ENCODE measurements at regions not wholly inside any gene's neighbourhood (a gene's known extent, or its start where the extent isn't known, plus 50 kb on each side); places are given as distances from the start of the nearest gene placed in this dataset.

DNA sequence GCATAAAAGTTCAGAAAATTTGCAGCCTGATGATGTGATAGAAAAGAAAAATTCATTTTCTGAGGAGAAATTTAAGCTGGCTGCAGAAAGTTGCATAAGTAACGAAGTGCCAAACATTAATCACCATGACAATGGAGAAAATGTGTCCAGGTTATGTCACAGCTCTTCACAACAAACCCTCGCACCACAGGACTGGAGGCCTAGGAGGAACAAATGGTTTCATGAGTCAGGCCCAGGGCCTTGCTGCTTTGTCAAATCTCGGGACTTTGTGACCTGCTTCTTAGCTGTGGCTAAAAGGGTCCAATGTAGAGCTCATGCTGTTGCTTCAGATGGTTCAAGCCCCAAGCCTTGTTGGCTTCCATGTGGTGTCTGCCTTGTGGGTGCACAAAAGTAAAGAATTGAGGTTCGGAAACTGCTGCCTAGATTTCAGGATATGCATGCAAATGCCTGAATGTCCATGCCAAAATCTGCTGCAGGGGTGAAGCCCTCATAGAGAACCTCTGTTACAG lies 527.4 kb downstream of the SH3BGRL start:
- no peak overlapping the region for H3K9ac ChIP-seq (ENCODE audit: low read depth, low read length, poor library complexity)
- no peak overlapping the region for H3K18ac ChIP-seq (ENCODE audit: low read length)
- no peak overlapping the region for H4K8ac ChIP-seq (ENCODE audit: low read depth, low read length)
- no peaks in the 10 kb centered on the region for H3K4me1 ChIP-seq (ENCODE audit: control insufficient read depth in 2 of 2, insufficient read depth in 1 of 2, low read depth in 1 of 2, low read length in 2 of 2)
- no peak overlapping the region for H3K4me2 ChIP-seq (ENCODE audit: insufficient read depth, low read length, poor library complexity, severe bottlenecking)
- no peak for DNase-seq (ENCODE audit: low spot score)
- no peak overlapping the region for H2AK5ac ChIP-seq (ENCODE audit: low read depth, low read length)
- no peak overlapping the region for H2BK120ac ChIP-seq (ENCODE audit: low read depth, low read length)
- no peaks in the 10 kb centered on the region for H3K9me3 ChIP-seq (replicated peaks in 1 of 2; ENCODE audit: control insufficient read depth in 2 of 2, insufficient read depth in 1 of 2, low read depth in 1 of 2, low read length in 2 of 2)
- H3K79me1 ChIP-seq (ENCODE audit: low read depth, low read length): no peaks in the 10 kb centered on the region
- no CpG with 5 or more reads among the region's 4 CpGs for WGBS, 2 donors (ENCODE audit: extremely low coverage in 2 of 2, insufficient read length in 2 of 2, insufficient replicate concordance in 1 of 2)
- no peak overlapping the region for H2BK5ac ChIP-seq (ENCODE audit: low read length)
- no peaks in the 10 kb centered on the region for H3K27me3 ChIP-seq (ENCODE audit: control insufficient read depth in 3 of 3, insufficient read depth in 3 of 3, low read depth in 1 of 3, low read length in 3 of 3)
- H2AFZ ChIP-seq (ENCODE audit: low read length): no peak overlapping the region
- no peak overlapping the region for H4K91ac ChIP-seq (ENCODE audit: low read depth, low read length, poor library complexity)
- H3K27ac ChIP-seq (replicated peaks; ENCODE audit: low read length): no peak overlapping the region
- no peak overlapping the region for H3K23ac ChIP-seq (ENCODE audit: low read depth, low read length, poor library complexity)
- H3K14ac ChIP-seq (ENCODE audit: low read length): no peak overlapping the region
- H3K36me3 ChIP-seq (replicated peaks in 1 of 2; ENCODE audit: control insufficient read depth in 2 of 2, insufficient read depth in 2 of 2, low read length in 2 of 2): no peaks in the 10 kb centered on the region
- no peak overlapping the region for H2BK12ac ChIP-seq (ENCODE audit: low read length)
- no peak overlapping the region for H2BK15ac ChIP-seq (ENCODE audit: low read length)
- no peak overlapping the region for H3K4me3 ChIP-seq (ENCODE audit: low read length in 2 of 2)
- no peak overlapping the region for H3K4ac ChIP-seq (ENCODE audit: low read length)

DNA sequence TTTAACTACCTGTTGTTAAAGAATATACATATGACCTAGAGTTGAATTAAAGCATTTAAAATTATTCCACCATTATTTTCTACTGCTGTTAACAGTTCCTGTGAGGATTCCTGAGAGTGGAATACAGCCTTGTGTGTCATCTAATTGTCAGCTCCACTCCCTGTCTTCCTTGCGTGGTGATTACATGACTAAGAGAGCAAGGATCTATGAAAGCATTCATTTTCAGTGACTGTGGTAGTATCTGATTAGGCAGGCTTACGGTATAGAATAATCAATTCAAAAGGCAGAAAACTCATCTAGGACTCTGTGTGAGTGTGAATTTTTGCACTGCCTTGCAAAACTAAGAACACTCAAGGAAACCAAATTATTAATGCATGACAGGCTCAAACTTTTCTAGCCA lies 577.8 kb downstream of the SH3BGRL start:
- H4K91ac ChIP-seq (ENCODE audit: low read depth, low read length, poor library complexity): no peak overlapping the region
- H3K9ac ChIP-seq (ENCODE audit: low read depth, low read length, poor library complexity): no peak overlapping the region
- H3K4me2 ChIP-seq (ENCODE audit: insufficient read depth, low read length, poor library complexity, severe bottlenecking): no peak overlapping the region
- no peak overlapping the region for H3K4me3 ChIP-seq (ENCODE audit: low read length in 2 of 2)
- no peaks in the 10 kb centered on the region for H3K9me3 ChIP-seq (replicated peaks in 1 of 2; ENCODE audit: control insufficient read depth in 2 of 2, insufficient read depth in 1 of 2, low read depth in 1 of 2, low read length in 2 of 2)
- H2BK15ac ChIP-seq (ENCODE audit: low read length): no peak overlapping the region
- H2BK120ac ChIP-seq (ENCODE audit: low read depth, low read length): no peak overlapping the region
- H3K79me1 ChIP-seq (ENCODE audit: low read depth, low read length): no peaks in the 10 kb centered on the region
- H2AK5ac ChIP-seq (ENCODE audit: low read depth, low read length): no peak overlapping the region
- H3K4ac ChIP-seq (ENCODE audit: low read length): no peak overlapping the region
- H2BK5ac ChIP-seq (ENCODE audit: low read length): no peak overlapping the region
- no peak overlapping the region for H2AFZ ChIP-seq (ENCODE audit: low read length)
- no peak overlapping the region for H3K23ac ChIP-seq (ENCODE audit: low read depth, low read length, poor library complexity)
- no peaks in the 10 kb centered on the region for H3K36me3 ChIP-seq (replicated peaks in 1 of 2; ENCODE audit: control insufficient read depth in 2 of 2, insufficient read depth in 2 of 2, low read length in 2 of 2)
- H3K27me3 ChIP-seq (ENCODE audit: control insufficient read depth in 3 of 3, insufficient read depth in 3 of 3, low read depth in 1 of 3, low read length in 3 of 3): no peaks in the 10 kb centered on the region
- no peak overlapping the region for H4K8ac ChIP-seq (ENCODE audit: low read depth, low read length)
- H3K27ac ChIP-seq (replicated peaks; ENCODE audit: low read length): no peak overlapping the region
- DNase-seq (ENCODE audit: low spot score): no peak
- no CpG with 5 or more reads among the region's 2 CpGs for WGBS, 2 donors (ENCODE audit: extremely low coverage in 2 of 2, insufficient read length in 2 of 2, insufficient replicate concordance in 1 of 2)
- H3K14ac ChIP-seq (ENCODE audit: low read length): no peak overlapping the region
- no peak overlapping the region for H3K18ac ChIP-seq (ENCODE audit: low read length)
- no peaks in the 10 kb centered on the region for H3K4me1 ChIP-seq (ENCODE audit: control insufficient read depth in 2 of 2, insufficient read depth in 1 of 2, low read depth in 1 of 2, low read length in 2 of 2)
- H2BK12ac ChIP-seq (ENCODE audit: low read length): no peak overlapping the region

DNA sequence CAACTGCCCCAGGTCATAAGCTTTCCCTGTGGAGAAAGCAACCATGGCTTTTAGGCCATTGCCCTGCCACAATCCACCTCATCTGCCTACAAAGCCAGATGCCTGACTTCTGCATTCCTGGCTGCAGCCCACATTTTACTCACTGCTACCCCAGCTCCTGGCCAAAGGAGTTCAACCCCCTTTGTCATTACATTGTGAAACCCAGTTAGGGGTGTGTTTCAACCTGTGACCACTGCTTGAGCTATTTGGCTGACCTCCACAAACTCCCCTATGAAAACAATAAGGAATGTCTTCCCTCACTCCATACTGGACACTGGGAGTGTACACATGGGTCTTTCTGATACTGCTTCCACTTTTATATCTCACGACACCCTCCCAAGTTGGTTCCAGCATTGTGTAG lies 589.2 kb downstream of the SH3BGRL start:
- H3K23ac ChIP-seq (ENCODE audit: low read depth, low read length, poor library complexity): no peak overlapping the region
- H3K9ac ChIP-seq (ENCODE audit: low read depth, low read length, poor library complexity): no peak overlapping the region
- H3K36me3 ChIP-seq (replicated peaks in 1 of 2; ENCODE audit: control insufficient read depth in 2 of 2, insufficient read depth in 2 of 2, low read length in 2 of 2): no peaks in the 10 kb centered on the region
- no peak overlapping the region for H2AFZ ChIP-seq (ENCODE audit: low read length)
- H3K79me1 ChIP-seq (ENCODE audit: low read depth, low read length): no peaks in the 10 kb centered on the region
- H2BK120ac ChIP-seq (ENCODE audit: low read depth, low read length): no peak overlapping the region
- H2BK15ac ChIP-seq (ENCODE audit: low read length): no peak overlapping the region
- H2BK12ac ChIP-seq (ENCODE audit: low read length): no peak overlapping the region
- no peak overlapping the region for H2BK5ac ChIP-seq (ENCODE audit: low read length)
- peaks cover 0 to 4% of the 10 kb centered on the region in 2 donors for H3K4me1 ChIP-seq (ENCODE audit: control insufficient read depth in 2 of 2, insufficient read depth in 1 of 2, low read depth in 1 of 2, low read length in 2 of 2)
- H3K27ac ChIP-seq (replicated peaks; ENCODE audit: low read length): no peak overlapping the region
- no peaks in the 10 kb centered on the region for H3K27me3 ChIP-seq (ENCODE audit: control insufficient read depth in 3 of 3, insufficient read depth in 3 of 3, low read depth in 1 of 3, low read length in 3 of 3)
- no peak overlapping the region for H3K4me2 ChIP-seq (ENCODE audit: insufficient read depth, low read length, poor library complexity, severe bottlenecking)
- DNase-seq (ENCODE audit: low spot score): no peak
- H4K91ac ChIP-seq (ENCODE audit: low read depth, low read length, poor library complexity): no peak overlapping the region
- no peak overlapping the region for H3K4me3 ChIP-seq (ENCODE audit: low read length in 2 of 2)
- no CpG with 5 or more reads among the region's 1 CpG for WGBS, 2 donors (ENCODE audit: extremely low coverage in 2 of 2, insufficient read length in 2 of 2, insufficient replicate concordance in 1 of 2)
- no peaks in the 10 kb centered on the region for H3K9me3 ChIP-seq (replicated peaks in 1 of 2; ENCODE audit: control insufficient read depth in 2 of 2, insufficient read depth in 1 of 2, low read depth in 1 of 2, low read length in 2 of 2)
- no peak overlapping the region for H2AK5ac ChIP-seq (ENCODE audit: low read depth, low read length)
- peak overlapping the region; percentile 3 for H4K8ac ChIP-seq (ENCODE audit: low read depth, low read length)
- H3K14ac ChIP-seq (ENCODE audit: low read length): no peak overlapping the region
- no peak overlapping the region for H3K4ac ChIP-seq (ENCODE audit: low read length)
- H3K18ac ChIP-seq (ENCODE audit: low read length): no peak overlapping the region
